GM23338 (cell line): ENCODE measurements at regions not wholly inside any gene's neighbourhood (a gene's known extent, or its start where the extent isn't known, plus 50 kb on each side); places are given as distances from the start of the nearest gene placed in this dataset.

Source experiments
- ATAC-seq: fragments of 200-7000 bp; cut with Tn5 transposase; 3 replicates; pipeline ENCODE4 v1.9.1; 2020
- DNase-seq: peaks from one replicate; pipeline ENCODE4 v3.0.0-alpha.2; 2015; ENCODE audit warnings: low spot score
- H2AFZ ChIP-seq: fragments of 200-600 bp; sonication (generic); 2 replicates; pipeline ENCODE4 v1.8.0; 2016; ENCODE audit warnings: antibody characterized with exemption, mild to moderate bottlenecking, moderate library complexity
- H3F3A ChIP-seq: fragments of 200-600 bp; sonication (generic); replicated peaks from 2 replicates; pipeline ENCODE4 v1.8.0; 2017; ENCODE audit warnings: antibody characterized with exemption, mixed run types, low read depth
- H3K27ac ChIP-seq: fragments of 200-600 bp; sonication (generic); 2 replicates; pipeline ENCODE4 v1.6.1; 2016; ENCODE audit warnings: low read depth
- H3K27me3 ChIP-seq: fragments of 200-600 bp; sonication (generic); 2 replicates; pipeline ENCODE4 v1.8.0; 2016; ENCODE audit warnings: mild to moderate bottlenecking, mixed run types, moderate library complexity; ENCODE audit not compliant: insufficient read depth
- H3K36me3 ChIP-seq: fragments of 200-600 bp; sonication (generic); 2 replicates; pipeline ENCODE4 v1.8.0; 2016; ENCODE audit warnings: mild to moderate bottlenecking; ENCODE audit not compliant: insufficient read depth
- H3K4me1 ChIP-seq: fragments of 200-600 bp; sonication (generic); 2 replicates; pipeline ENCODE4 v1.8.0; 2016; ENCODE audit warnings: mild to moderate bottlenecking, moderate library complexity; ENCODE audit not compliant: insufficient read depth
- H3K4me2 ChIP-seq: fragments of 200-600 bp; sonication (generic); 2 replicates; pipeline ENCODE4 v1.7.1; 2017; ENCODE audit warnings: mixed run types
- H3K4me3 ChIP-seq: fragments of 200-600 bp; sonication (generic); 2 replicates; pipeline ENCODE4 v1.6.1; 2016; ENCODE audit warnings: mixed run types
- H3K79me2 ChIP-seq: fragments of 200-600 bp; sonication (generic); replicated peaks from 2 replicates; pipeline ENCODE4 v1.8.0; 2017; ENCODE audit warnings: mild to moderate bottlenecking; ENCODE audit not compliant: insufficient read depth
- H3K9me2 ChIP-seq: fragments of 200-600 bp; sonication (generic); 2 replicates; pipeline ENCODE4 v1.8.0; 2017; ENCODE audit not compliant: insufficient read depth
- H4K20me1 ChIP-seq: fragments of 200-600 bp; sonication (generic); replicated peaks from 2 replicates; pipeline ENCODE4 v1.8.0; 2017; ENCODE audit warnings: mild to moderate bottlenecking; ENCODE audit not compliant: insufficient read depth
- H3K27ac Mint-ChIP-seq: 2 replicates; pipeline ENCODE4 v1.8.0; 2020; ENCODE audit warnings: inconsistent platforms, mild to moderate bottlenecking, moderate library complexity, mixed read lengths
- H3K27me3 Mint-ChIP-seq: 3 replicates; pipeline ENCODE4 v1.8.0; 2022; ENCODE audit warnings: low read depth, mild to moderate bottlenecking, moderate library complexity, mixed read lengths, inconsistent platforms; ENCODE audit not compliant: insufficient read depth, poor library complexity
- H3K36me3 Mint-ChIP-seq: 3 replicates; pipeline ENCODE4 v1.8.0; 2021; ENCODE audit warnings: low read depth, mild to moderate bottlenecking, inconsistent platforms, moderate library complexity, mixed read lengths
- H3K4me1 Mint-ChIP-seq: 3 replicates; pipeline ENCODE4 v1.8.0; 2020; ENCODE audit warnings: mild to moderate bottlenecking, inconsistent platforms, mixed read lengths
- H3K4me3 Mint-ChIP-seq: 3 replicates; pipeline ENCODE4 v1.8.0; 2021; ENCODE audit warnings: moderate library complexity, mild to moderate bottlenecking, inconsistent platforms, mixed read lengths
- H3K9me3 Mint-ChIP-seq: 3 replicates; pipeline ENCODE4 v1.8.0; 2020; ENCODE audit warnings: moderate library complexity, mild to moderate bottlenecking, inconsistent platforms, mixed read lengths
- CREB1 ChIP-seq: fragments of 250-450 bp; sonication (Bioruptor Pico); IDR thresholded peaks from 2 replicates; pipeline ENCODE4 v1.5.0; 2020; ENCODE audit warnings: low read depth, mild to moderate bottlenecking, moderate library complexity
- ETS1 ChIP-seq: IDR thresholded peaks from 2 replicates; pipeline ENCODE4 v1.6.1; 2016; ENCODE audit warnings: antibody characterized with exemption
- EZH2 ChIP-seq: fragments of 200-600 bp; sonication (generic); IDR thresholded peaks from one replicate; pipeline ENCODE4 v1.8.0; 2017; ENCODE audit warnings: antibody characterized with exemption, mild to moderate bottlenecking, low read depth; ENCODE audit not compliant: unreplicated experiment
- EZH2phosphoT487 ChIP-seq: fragments of 200-600 bp; sonication (generic); IDR thresholded peaks from one replicate; pipeline ENCODE4 v1.8.1; 2018; ENCODE audit warnings: antibody characterized with exemption; ENCODE audit not compliant: unreplicated experiment
- JUNB ChIP-seq: IDR thresholded peaks from one replicate; pipeline ENCODE4 v1.6.1; 2016; ENCODE audit warnings: antibody characterized with exemption; ENCODE audit not compliant: unreplicated experiment
- NANOG ChIP-seq: IDR thresholded peaks from 2 replicates; pipeline ENCODE4 v1.6.1; 2016; ENCODE audit warnings: antibody characterized with exemption, borderline replicate concordance
- POLR2AphosphoS5 ChIP-seq: IDR thresholded peaks from 2 replicates; pipeline ENCODE4 v1.6.1; 2016; ENCODE audit warnings: antibody characterized with exemption, low read depth
- STAT1 ChIP-seq: IDR thresholded peaks from one replicate; pipeline ENCODE4 v1.6.1; 2016; ENCODE audit warnings: antibody characterized with exemption; ENCODE audit not compliant: unreplicated experiment
- ZNF114 ChIP-seq: fragments of 250-450 bp; sonication (Bioruptor Pico); IDR thresholded peaks from 2 replicates; pipeline ENCODE4 v1.5.0; 2020; ENCODE audit warnings: mild to moderate bottlenecking, moderate library complexity
- ZNF331 ChIP-seq: fragments of 250-450 bp; sonication (Bioruptor Pico); IDR thresholded peaks from 2 replicates; pipeline ENCODE4 v1.5.0; 2020; ENCODE audit warnings: low read depth, mild to moderate bottlenecking, moderate library complexity
- TF ChIP-seq, protein P1 (sequence below): IDR thresholded peaks from one replicate; pipeline ENCODE4 v1.6.1; 2018; ENCODE audit warnings: antibody characterized with exemption; ENCODE audit not compliant: unreplicated experiment
- TF ChIP-seq, protein P2 (sequence below), 2 experiments: fragments of 200-600 bp in 1 of 2; sonication (generic) in 1 of 2; conservative IDR thresholded peaks; 2 replicates each; pipeline versions ENCODE4 v1.5.1 to v1.6.1; 2016 to 2017; ENCODE audit warnings: antibody characterized with exemption in 2 of 2, low read depth in 2 of 2, mild to moderate bottlenecking in 2 of 2, moderate library complexity in 1 of 2
- TF ChIP-seq, protein P3 (sequence below): fragments of 250-450 bp; sonication (Bioruptor Pico); IDR thresholded peaks from 2 replicates; pipeline ENCODE4 v1.5.0; 2020; ENCODE audit warnings: mild to moderate bottlenecking, moderate library complexity

DNA sequence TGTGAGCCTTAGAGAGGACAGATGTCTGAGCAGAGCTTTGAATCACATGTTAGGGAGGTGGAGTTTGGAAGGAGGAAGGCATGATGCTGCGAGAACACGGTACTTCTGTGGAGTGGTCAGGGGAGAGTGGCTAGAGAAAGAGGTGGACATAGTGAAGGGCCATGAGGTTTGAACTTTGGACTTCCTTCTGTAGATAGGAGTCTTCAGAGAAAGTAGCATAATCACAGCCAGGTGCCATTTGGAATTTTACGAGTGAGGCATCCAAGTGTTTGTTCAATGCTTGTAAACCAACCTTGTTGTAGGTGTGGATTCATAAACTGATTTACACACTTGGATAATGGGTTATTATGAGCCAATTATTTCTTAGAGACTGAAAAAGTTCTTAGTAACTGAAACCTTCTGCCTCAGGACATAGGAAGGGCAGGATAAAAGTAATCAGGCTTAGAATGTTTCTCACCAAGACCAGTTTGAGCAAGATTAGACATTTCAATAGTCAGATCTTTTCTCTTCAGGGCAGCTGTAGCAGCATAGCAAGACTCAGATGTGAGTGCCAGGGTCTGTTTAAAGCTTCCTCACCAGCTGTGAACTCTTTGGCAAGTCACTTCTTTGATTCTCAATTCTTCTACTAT is 83.5 kb upstream of the HMCN1 start:
- no peaks in the 10 kb centered on the region; the same call in none of the 2 replicates for H3K36me3 ChIP-seq
- peaks cover 32% of the 10 kb centered on the region for H3K9me3 Mint-ChIP-seq
- no peaks in the 10 kb centered on the region for H3K27me3 ChIP-seq
- H2AFZ ChIP-seq: no peak overlapping the region
- no peak overlapping the region for H3K4me3 Mint-ChIP-seq
- H4K20me1 ChIP-seq: no peaks in the 10 kb centered on the region
- no peak overlapping the region for H3K4me3 ChIP-seq
- H3K27ac ChIP-seq: no peak overlapping the region
- no peak for ATAC-seq
- H3K36me3 Mint-ChIP-seq: peaks cover 36% of the 10 kb centered on the region
- H3K27ac Mint-ChIP-seq: no peak overlapping the region
- DNase-seq: no peak
- H3K4me1 Mint-ChIP-seq: peaks cover 23% of the 10 kb centered on the region
- no peak overlapping the region for H3K4me2 ChIP-seq
- H3K9me2 ChIP-seq: no peaks in the 10 kb centered on the region; the same call in 1 of the 2 replicates
- H3F3A ChIP-seq: no peaks in the 10 kb centered on the region
- no peaks in the 10 kb centered on the region for H3K79me2 ChIP-seq
- TF ChIP-seq CREB1 (CRISPR knock-in tag) (no peak), ZNF114 (CRISPR knock-in tag) (no peak), EZH2phosphoT487 (no peak), EZH2 (no peak), NANOG (no peak), STAT1 (no peak), JUNB (no peak), POLR2AphosphoS5 (no peak), ETS1 (no peak), ZNF331 (no peak)
- TF ChIP-seq, protein P1, sequence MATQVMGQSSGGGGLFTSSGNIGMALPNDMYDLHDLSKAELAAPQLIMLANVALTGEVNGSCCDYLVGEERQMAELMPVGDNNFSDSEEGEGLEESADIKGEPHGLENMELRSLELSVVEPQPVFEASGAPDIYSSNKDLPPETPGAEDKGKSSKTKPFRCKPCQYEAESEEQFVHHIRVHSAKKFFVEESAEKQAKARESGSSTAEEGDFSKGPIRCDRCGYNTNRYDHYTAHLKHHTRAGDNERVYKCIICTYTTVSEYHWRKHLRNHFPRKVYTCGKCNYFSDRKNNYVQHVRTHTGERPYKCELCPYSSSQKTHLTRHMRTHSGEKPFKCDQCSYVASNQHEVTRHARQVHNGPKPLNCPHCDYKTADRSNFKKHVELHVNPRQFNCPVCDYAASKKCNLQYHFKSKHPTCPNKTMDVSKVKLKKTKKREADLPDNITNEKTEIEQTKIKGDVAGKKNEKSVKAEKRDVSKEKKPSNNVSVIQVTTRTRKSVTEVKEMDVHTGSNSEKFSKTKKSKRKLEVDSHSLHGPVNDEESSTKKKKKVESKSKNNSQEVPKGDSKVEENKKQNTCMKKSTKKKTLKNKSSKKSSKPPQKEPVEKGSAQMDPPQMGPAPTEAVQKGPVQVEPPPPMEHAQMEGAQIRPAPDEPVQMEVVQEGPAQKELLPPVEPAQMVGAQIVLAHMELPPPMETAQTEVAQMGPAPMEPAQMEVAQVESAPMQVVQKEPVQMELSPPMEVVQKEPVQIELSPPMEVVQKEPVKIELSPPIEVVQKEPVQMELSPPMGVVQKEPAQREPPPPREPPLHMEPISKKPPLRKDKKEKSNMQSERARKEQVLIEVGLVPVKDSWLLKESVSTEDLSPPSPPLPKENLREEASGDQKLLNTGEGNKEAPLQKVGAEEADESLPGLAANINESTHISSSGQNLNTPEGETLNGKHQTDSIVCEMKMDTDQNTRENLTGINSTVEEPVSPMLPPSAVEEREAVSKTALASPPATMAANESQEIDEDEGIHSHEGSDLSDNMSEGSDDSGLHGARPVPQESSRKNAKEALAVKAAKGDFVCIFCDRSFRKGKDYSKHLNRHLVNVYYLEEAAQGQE: no peak
- TF ChIP-seq, protein P2, sequence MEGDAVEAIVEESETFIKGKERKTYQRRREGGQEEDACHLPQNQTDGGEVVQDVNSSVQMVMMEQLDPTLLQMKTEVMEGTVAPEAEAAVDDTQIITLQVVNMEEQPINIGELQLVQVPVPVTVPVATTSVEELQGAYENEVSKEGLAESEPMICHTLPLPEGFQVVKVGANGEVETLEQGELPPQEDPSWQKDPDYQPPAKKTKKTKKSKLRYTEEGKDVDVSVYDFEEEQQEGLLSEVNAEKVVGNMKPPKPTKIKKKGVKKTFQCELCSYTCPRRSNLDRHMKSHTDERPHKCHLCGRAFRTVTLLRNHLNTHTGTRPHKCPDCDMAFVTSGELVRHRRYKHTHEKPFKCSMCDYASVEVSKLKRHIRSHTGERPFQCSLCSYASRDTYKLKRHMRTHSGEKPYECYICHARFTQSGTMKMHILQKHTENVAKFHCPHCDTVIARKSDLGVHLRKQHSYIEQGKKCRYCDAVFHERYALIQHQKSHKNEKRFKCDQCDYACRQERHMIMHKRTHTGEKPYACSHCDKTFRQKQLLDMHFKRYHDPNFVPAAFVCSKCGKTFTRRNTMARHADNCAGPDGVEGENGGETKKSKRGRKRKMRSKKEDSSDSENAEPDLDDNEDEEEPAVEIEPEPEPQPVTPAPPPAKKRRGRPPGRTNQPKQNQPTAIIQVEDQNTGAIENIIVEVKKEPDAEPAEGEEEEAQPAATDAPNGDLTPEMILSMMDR (conservative IDR thresholded peaks at IDR 0.05; ENCODE audit: low read depth in 2 of 2): no peak
- TF ChIP-seq, protein P3, sequence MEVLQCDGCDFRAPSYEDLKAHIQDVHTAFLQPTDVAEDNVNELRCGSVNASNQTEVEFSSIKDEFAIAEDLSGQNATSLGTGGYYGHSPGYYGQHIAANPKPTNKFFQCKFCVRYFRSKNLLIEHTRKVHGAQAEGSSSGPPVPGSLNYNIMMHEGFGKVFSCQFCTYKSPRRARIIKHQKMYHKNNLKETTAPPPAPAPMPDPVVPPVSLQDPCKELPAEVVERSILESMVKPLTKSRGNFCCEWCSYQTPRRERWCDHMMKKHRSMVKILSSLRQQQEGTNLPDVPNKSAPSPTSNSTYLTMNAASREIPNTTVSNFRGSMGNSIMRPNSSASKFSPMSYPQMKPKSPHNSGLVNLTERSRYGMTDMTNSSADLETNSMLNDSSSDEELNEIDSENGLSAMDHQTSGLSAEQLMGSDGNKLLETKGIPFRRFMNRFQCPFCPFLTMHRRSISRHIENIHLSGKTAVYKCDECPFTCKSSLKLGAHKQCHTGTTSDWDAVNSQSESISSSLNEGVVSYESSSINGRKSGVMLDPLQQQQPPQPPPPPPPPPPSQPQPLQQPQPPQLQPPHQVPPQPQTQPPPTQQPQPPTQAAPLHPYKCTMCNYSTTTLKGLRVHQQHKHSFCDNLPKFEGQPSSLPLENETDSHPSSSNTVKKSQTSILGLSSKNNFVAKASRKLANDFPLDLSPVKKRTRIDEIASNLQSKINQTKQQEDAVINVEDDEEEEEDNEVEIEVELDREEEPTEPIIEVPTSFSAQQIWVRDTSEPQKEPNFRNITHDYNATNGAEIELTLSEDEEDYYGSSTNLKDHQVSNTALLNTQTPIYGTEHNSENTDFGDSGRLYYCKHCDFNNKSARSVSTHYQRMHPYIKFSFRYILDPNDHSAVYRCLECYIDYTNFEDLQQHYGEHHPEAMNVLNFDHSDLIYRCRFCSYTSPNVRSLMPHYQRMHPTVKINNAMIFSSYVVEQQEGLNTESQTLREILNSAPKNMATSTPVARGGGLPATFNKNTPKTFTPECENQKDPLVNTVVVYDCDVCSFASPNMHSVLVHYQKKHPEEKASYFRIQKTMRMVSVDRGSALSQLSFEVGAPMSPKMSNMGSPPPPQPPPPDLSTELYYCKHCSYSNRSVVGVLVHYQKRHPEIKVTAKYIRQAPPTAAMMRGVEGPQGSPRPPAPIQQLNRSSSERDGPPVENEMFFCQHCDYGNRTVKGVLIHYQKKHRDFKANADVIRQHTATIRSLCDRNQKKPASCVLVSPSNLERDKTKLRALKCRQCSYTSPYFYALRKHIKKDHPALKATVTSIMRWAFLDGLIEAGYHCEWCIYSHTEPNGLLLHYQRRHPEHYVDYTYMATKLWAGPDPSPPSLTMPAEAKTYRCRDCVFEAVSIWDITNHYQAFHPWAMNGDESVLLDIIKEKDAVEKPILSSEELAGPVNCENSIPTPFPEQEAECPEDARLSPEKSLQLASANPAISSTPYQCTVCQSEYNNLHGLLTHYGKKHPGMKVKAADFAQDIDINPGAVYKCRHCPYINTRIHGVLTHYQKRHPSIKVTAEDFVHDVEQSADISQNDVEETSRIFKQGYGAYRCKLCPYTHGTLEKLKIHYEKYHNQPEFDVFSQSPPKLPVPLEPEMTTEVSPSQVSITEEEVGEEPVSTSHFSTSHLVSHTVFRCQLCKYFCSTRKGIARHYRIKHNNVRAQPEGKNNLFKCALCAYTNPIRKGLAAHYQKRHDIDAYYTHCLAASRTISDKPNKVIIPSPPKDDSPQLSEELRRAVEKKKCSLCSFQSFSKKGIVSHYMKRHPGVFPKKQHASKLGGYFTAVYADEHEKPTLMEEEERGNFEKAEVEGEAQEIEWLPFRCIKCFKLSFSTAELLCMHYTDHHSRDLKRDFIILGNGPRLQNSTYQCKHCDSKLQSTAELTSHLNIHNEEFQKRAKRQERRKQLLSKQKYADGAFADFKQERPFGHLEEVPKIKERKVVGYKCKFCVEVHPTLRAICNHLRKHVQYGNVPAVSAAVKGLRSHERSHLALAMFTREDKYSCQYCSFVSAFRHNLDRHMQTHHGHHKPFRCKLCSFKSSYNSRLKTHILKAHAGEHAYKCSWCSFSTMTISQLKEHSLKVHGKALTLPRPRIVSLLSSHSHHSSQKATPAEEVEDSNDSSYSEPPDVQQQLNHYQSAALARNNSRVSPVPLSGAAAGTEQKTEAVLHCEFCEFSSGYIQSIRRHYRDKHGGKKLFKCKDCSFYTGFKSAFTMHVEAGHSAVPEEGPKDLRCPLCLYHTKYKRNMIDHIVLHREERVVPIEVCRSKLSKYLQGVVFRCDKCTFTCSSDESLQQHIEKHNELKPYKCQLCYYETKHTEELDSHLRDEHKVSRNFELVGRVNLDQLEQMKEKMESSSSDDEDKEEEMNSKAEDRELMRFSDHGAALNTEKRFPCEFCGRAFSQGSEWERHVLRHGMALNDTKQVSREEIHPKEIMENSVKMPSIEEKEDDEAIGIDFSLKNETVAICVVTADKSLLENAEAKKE (CRISPR knock-in tag): no peak
- no peaks in the 10 kb centered on the region for H3K27me3 Mint-ChIP-seq
- peaks cover 14% of the 10 kb centered on the region; the same call in 1 of the 2 replicates for H3K4me1 ChIP-seq
